ENCODE measurements at regions not wholly inside any gene's neighbourhood (a gene's known extent, or its start where the extent isn't known, plus 50 kb on each side); places are given as distances from the start of the nearest gene placed in this dataset.

- TF ChIP-seq CTCF (IDR thresholded peaks at IDR 0.05): no peak
- no peak for TF ChIP-seq POLR2A (IDR thresholded peaks at IDR 0.05)
These were observed 415.5 kb downstream of the GLRX3 start for GRCh38 chr10:130551676-130552075.

Data from Peyer's patch (tissue), 4 donors.